ENCODE measurements at regions not wholly inside any gene's neighbourhood (a gene's known extent, or its start where the extent isn't known, plus 50 kb on each side); places are given as distances from the start of the nearest gene placed in this dataset.

DNA sequence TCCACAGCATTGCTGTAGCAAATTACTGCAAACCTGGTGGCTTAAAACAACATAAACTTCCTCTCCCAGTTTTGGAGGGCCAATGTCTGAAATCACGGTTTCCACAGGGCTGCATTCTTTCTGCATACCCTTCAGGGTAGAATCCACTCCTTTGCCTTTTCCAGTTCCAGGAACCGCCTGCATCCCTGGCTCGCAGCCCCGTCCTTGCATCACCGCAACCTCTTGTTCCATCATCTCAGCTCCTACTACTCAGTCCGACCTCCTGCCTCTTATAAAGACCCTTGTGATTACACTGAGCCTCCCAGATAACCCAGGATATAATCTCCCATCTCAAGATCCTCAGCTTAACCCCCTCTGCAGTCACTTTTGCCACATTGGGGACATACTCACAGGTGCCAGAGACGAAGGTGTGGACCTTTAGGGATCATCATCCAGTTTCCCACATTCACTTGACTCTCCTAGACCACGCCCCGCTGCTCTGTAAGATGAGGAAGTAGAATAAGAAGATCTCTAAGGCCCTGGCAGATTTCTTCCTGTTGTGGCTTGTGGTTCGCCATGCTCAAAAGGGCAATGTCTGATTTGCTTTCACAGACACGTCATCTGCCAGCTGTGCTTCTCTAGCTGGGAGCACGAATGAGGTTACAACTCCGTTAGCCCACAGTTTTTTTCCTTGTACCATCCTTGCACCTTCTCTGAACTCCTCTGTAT lies 103.6 kb upstream of the AGAP1 start:
- Histone ChIP-seq H3K36me3 (ENCODE audit: control insufficient read depth, insufficient read depth, low read length) (no peaks in the 10 kb centered on the region), H3K4me3 (ENCODE audit: low read depth, low read length) (no peak overlapping the region), H3K27me3 (ENCODE audit: control insufficient read depth, insufficient read depth, low read length) (no peaks in the 10 kb centered on the region)
- DNase-seq (ENCODE audit: low read depth) = no peak
- POLR2A ChIA-PET = no interaction called here
- CTCF ChIA-PET = no interaction called here
- TF ChIP-seq, protein P1, sequence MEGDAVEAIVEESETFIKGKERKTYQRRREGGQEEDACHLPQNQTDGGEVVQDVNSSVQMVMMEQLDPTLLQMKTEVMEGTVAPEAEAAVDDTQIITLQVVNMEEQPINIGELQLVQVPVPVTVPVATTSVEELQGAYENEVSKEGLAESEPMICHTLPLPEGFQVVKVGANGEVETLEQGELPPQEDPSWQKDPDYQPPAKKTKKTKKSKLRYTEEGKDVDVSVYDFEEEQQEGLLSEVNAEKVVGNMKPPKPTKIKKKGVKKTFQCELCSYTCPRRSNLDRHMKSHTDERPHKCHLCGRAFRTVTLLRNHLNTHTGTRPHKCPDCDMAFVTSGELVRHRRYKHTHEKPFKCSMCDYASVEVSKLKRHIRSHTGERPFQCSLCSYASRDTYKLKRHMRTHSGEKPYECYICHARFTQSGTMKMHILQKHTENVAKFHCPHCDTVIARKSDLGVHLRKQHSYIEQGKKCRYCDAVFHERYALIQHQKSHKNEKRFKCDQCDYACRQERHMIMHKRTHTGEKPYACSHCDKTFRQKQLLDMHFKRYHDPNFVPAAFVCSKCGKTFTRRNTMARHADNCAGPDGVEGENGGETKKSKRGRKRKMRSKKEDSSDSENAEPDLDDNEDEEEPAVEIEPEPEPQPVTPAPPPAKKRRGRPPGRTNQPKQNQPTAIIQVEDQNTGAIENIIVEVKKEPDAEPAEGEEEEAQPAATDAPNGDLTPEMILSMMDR (IDR thresholded peaks at IDR 0.05; ENCODE audit: insufficient read depth, low read depth, low read length) = no peak

DNA sequence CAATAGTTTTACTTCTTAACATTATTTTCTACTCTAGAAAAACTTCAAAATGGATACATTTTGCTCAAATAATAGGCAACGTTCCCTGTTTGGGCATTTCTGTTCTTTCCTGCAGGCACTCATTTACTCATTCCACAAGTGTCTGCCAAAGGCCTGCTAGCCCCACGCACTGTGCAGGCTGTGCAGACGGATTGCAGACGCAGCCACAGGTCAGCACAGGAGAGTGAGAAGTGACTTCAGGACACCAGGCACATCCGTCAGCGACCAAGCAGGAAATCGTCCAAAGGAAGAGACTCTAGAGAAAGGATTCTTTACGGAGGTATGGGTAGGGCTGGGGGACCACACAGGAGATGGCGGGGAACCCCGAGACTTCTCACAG lies 103.0 kb upstream of the AGAP1 start:
- CTCF ChIA-PET = no interaction called here
- no peaks in the 10 kb centered on the region for H3K36me3 ChIP-seq (ENCODE audit: control insufficient read depth, insufficient read depth, low read length)
- H3K4me3 ChIP-seq (ENCODE audit: low read depth, low read length) = no peak overlapping the region
- no peaks in the 10 kb centered on the region for H3K27me3 ChIP-seq (ENCODE audit: control insufficient read depth, insufficient read depth, low read length)
- POLR2A ChIA-PET = no interaction called here
- DNase-seq (ENCODE audit: low read depth) = no peak
- TF ChIP-seq, protein P1 (IDR thresholded peaks at IDR 0.05; ENCODE audit: insufficient read depth, low read depth, low read length) = no peak

DNA sequence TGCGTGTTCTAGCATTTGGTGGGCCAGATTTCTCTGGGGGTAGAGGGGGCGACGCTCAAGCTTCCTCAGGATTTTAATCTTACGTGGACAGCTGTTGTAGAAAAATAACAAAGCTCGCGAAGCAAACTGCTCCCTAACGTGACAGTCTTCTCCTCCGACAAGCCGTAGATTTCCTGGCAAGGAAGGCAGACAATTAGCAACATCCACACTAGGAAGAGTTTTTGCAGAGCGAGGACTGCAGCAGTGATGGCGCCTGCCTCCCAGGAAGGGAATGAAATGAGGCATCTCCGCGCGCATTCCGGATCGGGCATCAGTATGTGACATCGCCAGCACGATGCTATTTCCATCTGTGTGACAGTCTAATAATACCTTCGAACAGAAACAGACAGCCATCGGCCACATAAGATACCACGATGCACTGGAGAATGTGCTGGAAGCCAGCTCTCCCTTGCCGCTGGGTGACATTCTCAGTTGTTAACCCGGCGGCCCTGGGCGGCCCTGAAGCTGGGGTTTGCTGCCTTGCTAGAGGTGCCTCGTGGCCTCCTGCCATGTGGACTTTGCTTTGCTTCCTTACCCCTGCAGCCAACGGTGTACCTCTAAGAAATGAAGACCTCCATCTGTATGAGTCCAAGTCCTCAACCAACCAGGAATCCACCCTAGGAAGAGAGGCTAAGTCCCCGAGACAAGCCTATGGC lies 101.8 kb upstream of the AGAP1 start:
- DNase-seq (ENCODE audit: low read depth) = no peak
- no peak overlapping the region for H3K4me3 ChIP-seq (ENCODE audit: low read depth, low read length)
- H3K27me3 ChIP-seq (ENCODE audit: control insufficient read depth, insufficient read depth, low read length) = no peaks in the 10 kb centered on the region
- H3K36me3 ChIP-seq (ENCODE audit: control insufficient read depth, insufficient read depth, low read length) = no peaks in the 10 kb centered on the region
- TF ChIP-seq, protein P1 (IDR thresholded peaks at IDR 0.05; ENCODE audit: insufficient read depth, low read depth, low read length) = no peak
- POLR2A ChIA-PET = no interaction called here
- CTCF ChIA-PET = no interaction called here

DNA sequence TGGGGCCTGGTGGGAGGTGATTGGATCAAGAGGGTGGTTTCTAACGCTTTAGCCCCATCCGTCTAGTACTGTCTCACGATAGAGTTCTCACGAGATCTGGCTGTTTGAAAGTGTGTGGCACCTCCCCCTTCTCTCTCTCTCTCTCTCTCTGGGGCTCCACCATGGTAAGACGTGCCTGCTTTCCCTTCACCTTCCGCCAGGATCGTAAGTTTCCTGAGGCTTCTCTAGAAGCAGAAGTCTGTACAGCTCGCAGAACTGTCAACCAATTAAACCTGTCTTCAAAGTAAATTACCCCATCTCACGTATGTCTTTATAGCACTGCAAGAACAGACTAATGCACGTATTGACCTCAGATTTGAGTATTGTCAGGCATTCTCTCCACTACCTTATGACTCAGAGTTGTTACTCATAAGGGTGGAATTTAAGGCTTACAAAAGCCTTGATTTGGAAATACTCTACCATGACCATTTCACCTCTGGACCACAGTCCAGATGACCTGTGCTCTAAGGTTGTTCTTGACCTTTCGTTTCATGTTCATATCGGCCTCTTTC lies 99.5 kb upstream of the AGAP1 start:
- ChIA-PET CTCF (no interaction called here), POLR2A (no interaction called here)
- Histone ChIP-seq H3K4me3 (ENCODE audit: low read depth, low read length) (no peak overlapping the region), H3K36me3 (ENCODE audit: control insufficient read depth, insufficient read depth, low read length) (no peaks in the 10 kb centered on the region), H3K27me3 (ENCODE audit: control insufficient read depth, insufficient read depth, low read length) (no peaks in the 10 kb centered on the region)
- TF ChIP-seq, protein P1 (IDR thresholded peaks at IDR 0.05; ENCODE audit: insufficient read depth, low read depth, low read length) = no peak
- DNase-seq (ENCODE audit: low read depth) = peak; percentile 9

DNA sequence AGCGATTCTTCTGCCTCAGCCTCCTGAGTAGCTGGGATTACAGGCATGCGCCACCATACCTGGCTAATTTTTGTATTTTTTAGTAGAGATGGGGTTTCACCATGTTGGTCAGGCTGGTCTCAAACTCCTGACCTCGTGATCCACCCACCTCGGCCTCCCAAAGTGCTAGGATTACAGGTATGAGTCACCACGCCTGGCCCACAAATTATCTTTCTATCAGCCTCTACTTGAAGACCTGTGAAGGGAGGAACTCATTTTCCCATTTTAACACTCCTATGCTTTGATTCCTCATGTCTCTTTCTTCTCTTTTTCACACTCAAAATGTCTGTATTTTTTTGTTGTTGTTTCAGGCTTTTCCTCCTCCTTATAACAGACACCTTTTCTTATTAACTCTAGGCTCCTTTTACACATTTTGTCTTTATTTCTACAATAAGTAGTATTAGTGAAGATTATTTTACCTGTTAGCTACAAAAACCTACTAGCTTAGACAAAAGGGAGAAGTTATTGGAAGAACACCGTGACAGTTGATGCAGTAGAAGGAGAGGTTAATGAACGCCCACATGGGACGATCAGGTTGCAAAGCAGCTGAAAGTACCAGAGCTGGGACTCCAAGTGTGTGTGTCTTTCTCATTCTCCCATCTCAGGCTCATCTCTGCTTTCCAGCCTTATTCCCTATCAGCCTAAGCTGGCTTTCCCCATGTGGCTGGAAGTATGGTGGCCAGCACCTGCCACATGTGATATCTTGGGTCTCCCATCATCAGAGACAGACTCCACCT lies 97.6 kb upstream of the AGAP1 start:
- DNase-seq (ENCODE audit: low read depth) = no peak
- CTCF ChIA-PET = no interaction called here
- Histone ChIP-seq H3K36me3 (ENCODE audit: control insufficient read depth, insufficient read depth, low read length) (no peaks in the 10 kb centered on the region), H3K27me3 (ENCODE audit: control insufficient read depth, insufficient read depth, low read length) (no peaks in the 10 kb centered on the region), H3K4me3 (ENCODE audit: low read depth, low read length) (no peak overlapping the region)
- POLR2A ChIA-PET = no interaction called here
- TF ChIP-seq, protein P1 (IDR thresholded peaks at IDR 0.05; ENCODE audit: insufficient read depth, low read depth, low read length) = no peak
